GM18505 (cell line): ENCODE measurements at regions not wholly inside any gene's neighbourhood (a gene's known extent, or its start where the extent isn't known, plus 50 kb on each side); places are given as distances from the start of the nearest gene placed in this dataset.
"Not testable (repeated sequence)": the region's sequence is repeated elsewhere in the genome, so short reads cannot be mapped to it uniquely, and the experiment has no call there.

Source experiments
- ATAC-seq: cut with Tn5 transposase; IDR thresholded peaks from one replicate; pipeline ENCODE4 v1.9.1; 2021; ENCODE audit not compliant: unreplicated experiment
- POLR2A ChIP-seq: IDR thresholded peaks from 4 replicates; pipeline ENCODE4 v1.6.1; 2011; ENCODE audit warnings: borderline replicate concordance; ENCODE audit not compliant: insufficient read depth, insufficient read length; ENCODE audit errors: extremely low read depth

DNA sequence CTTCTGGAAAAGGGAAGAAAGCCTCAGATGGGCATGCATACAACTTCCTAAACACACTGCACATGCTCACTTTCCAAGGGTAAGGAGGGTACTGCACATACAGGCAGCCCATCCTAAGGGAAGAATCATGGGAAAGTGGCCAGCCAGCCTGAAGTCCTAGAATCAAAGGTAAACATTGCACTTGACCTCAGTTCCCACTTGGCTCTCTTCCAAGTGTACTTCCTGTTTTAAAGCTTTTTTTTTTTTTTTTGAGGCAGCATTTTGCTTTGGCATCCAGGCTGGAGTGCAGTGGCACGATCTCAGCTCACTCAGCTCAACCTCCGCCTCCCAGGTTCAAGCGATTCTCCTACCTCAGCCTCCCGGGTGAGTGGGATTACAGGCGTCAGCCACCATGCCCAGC, 225.3 kb upstream of the EPHA7 start:
- no peak for TF ChIP-seq POLR2A
- no peak for ATAC-seq

DNA sequence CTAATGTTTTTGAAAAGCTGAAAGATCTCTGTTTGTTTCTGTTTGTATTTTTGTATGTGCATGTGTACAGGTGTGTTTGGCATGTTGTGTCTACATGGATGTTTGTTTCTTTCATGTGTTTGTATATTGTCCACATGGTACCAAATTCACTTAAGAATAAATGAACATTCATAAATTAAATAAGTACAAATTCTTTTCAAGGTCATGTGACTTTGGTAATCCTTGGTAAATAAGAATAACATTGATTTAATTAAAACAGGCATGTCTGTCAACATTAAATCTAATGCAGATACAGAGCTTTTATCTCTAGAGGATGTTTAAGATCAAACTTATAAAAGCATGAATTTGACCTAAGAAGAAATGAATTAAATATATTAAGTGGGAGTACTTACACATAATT, 219.8 kb upstream of the EPHA7 start:
- no peak for ATAC-seq

DNA sequence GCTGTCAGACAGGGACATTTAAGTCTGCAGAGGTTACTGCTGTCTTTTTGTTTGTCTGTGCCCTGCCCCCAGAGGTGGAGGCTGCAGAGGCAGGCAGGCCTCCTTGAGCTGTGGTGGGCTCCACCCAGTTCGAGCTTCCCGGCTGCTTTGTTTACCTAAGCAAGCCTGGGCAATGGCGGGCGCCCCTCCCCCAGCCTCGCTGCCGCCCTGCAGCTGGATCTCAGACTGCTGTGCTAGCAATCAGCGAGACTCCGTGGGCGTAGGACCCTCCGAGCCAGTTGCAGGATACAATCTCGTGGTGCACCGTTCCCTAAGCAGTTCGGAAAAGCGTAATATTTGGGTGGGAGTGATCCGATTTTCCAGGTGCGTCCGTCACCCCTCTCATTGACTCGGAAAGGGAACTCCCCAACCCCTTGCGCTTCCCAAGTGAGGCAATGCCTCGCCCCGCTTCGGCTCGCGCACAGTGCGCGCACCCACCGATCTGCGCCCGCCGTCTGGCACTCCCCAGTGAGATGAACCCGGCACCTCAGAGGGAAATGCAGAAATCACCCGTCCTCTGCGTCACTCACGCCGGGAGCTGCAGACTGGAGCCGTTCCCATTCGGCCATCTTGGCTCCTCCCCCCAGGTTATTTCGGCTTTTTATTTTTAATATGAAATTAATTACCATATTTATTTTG, 217.8 kb upstream of the EPHA7 start:
- not testable (repeated sequence) for ATAC-seq

More for the DNA sequence above, 219.8 kb upstream of the EPHA7 start:
- TF ChIP-seq POLR2A, result no peak

DNA sequence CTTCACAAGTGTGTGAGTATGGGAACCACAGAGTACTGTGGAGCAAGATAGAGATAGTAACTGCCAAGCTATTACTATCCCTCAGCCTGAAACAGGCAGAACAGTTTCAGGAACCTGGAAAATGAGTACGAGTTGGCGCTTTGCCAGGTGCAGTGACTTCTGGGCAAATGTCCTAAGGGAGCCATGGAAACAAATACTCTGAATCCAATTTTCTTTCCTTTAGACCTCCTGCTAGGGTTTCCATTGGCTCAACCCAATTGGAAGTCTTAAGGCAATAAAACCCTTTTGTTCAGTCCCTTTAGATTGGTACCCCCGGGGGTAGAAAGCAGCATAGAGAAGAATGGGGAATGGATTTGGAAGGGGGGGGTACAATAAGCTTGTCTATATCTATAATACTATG, 205.0 kb upstream of the EPHA7 start:
- TF ChIP-seq POLR2A, result no peak
- ATAC-seq, result no peak

DNA sequence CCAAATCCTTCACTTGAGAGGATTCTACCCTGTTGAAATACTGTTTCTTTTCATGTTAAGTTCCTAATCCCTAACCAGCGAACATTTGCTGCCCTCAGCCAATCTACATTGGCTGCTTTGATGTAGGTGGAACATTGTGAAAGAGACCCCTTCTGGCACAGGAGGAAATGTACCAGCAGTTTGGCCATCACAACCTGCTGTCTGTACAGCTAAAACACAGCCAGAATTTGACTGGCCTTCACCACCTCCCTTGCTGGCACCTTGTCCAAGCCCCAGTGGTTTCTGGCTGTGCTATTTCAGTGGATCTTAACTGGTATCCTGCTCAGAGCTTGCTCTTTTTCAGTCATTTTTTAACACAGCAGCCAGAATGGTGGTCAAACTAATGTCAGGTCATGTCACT, 202.1 kb upstream of the EPHA7 start:
- ATAC-seq, result no peak

DNA sequence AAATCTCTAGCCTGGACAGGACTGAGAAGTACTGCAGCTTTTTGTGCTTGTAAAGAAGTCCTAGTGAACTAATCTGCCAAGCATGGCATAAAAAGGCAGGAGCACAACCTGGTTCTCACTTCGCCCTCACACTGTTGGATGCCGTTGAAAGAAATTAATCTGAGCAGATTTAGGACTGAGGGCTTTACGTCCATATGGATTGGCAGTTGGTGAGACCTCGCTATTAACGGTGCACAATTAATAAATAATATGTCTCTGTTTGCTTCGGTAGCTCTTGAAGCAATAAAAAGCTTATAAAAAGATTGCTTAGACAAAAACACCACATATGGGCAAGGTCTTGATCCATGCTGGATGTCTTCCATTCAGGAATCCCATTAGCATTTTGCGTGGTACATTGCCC, 185.6 kb upstream of the EPHA7 start:
- ATAC-seq, result no peak
- no peak for TF ChIP-seq POLR2A

More for the DNA sequence above, 202.1 kb upstream of the EPHA7 start:
- TF ChIP-seq POLR2A, result no peak

DNA sequence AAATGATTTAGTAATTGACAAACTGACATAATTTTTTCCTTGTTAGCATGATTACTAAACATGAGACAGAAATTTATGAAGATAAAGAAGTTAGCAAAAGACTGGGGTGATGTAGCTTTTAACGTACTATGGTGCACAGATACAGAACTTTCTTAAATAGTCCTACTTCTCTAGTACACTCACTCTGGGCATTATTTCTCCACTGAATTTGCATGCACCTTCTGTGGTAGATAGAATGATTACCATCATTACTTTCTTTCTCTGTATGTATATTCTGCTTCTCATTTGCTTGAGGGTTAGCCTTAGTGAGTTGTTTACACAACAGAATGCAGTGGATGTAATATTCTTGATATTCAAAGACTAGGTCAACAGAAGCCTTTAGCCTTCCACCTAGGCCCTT, 173.1 kb upstream of the EPHA7 start:
- no peak for ATAC-seq
- TF ChIP-seq POLR2A, result no peak

DNA sequence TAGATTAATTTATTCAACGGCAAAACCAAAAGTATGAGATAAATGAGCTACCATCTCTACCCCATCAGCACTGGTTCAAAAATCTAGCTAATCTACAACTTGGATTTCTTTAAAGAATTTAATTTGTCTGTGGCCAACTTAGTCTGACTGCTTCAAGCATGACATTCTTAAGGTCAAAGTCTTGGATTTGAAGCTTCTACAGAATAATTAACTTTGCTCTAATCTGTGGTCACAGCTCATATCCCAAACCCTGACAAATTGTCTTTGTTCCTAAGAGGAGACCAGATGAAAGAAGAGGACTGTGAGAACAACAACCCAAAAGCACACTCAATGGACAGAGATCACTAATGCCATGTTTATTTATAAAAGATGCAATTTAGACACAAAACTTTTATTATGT, 166.9 kb upstream of the EPHA7 start:
- no peak for ATAC-seq
- TF ChIP-seq POLR2A, result no peak

DNA sequence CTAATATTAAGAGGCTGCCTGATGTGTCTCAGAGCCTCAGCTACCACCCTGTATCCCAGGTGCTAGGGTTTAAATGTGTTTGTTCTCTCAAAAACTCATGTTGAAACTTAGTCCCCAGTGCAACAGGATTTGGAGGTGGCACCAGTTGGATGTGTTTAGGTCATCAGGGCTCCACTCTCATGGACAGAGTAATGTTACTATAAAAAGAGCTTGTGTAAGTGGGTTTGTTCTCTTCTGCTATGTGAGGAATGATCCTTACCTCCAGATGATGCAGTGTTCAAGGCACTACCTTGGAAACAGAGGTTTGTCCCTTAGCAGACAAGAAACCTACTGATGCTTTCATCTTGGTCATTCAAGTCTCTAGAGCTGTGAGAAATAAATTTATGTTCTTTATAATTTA, 164.9 kb upstream of the EPHA7 start:
- ATAC-seq, result no peak
- no peak for TF ChIP-seq POLR2A

DNA sequence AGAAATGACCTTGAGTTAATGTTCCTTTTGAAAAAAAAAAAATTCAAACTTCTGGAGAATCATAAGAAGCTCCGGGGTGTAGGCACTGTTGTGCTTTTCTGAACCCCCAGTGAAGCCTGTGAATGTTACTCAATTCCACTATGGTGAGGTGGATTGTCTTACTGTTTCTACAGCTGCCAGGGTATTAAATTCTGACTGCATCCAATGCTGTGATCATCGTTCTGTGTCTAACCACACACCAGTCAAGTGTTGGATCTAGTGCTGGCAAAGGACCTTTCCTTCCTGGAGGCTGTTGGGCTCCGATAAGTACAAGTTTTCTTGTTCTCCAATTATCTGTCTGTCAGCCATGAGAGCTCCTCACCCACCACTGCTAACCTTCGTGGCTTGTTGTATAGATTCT, 162.0 kb upstream of the EPHA7 start:
- no peak for TF ChIP-seq POLR2A
- no peak for ATAC-seq

DNA sequence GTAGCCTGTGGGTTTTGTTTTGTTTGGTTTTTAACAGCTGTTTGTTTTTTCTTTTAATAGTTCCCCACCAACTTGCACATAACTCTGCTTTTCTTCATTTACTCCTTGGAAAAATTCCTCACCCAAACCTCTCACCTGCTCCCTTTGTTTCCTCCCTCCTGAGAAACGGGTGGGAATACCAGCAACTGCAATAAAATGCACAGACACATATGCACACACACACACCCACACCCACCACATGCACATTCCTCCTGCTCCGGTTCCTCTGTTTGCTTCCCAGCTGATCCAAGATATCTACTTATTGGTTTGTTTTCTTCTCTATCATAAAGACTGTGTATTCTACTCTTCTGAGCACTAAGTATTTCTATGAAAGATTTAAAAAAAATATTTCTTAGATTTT, 161.1 kb upstream of the EPHA7 start:
- ATAC-seq, result no peak
- no peak for TF ChIP-seq POLR2A

DNA sequence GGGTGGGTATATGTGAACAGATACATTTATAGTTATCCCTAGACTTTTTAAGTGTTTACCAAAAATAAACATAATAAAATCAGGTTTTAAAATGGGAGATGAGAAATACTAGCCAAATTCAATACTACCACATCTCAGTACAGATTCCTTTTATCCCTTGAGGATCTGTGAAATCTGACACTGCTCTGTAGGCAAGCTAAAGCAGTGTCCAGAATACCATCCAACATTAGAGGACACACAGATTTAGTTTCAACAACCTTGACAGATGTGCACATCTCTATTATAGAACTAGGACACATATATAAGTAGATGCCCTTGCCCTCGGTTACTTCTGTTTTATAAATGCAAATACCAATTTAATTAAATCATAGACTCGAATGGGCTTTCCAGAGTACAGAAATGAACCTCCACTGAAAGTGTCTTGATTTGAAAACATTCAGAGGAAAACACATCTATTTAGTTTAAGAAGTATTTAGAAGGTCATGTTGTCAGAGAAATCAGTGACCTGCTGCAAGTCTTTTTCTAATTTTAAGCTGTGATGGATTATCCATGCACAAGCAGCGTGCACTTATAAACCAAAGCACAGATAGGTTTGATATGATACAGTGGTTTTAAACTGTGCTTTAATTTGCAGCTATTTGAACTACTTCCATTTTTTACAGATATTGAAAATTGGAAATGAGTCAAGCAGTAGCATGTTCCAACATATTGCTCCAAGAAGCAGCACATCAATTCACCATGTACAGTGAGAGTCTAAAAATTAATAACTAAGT, 156.3 kb upstream of the EPHA7 start:
- no peak for ATAC-seq
- TF ChIP-seq POLR2A, result no peak

DNA sequence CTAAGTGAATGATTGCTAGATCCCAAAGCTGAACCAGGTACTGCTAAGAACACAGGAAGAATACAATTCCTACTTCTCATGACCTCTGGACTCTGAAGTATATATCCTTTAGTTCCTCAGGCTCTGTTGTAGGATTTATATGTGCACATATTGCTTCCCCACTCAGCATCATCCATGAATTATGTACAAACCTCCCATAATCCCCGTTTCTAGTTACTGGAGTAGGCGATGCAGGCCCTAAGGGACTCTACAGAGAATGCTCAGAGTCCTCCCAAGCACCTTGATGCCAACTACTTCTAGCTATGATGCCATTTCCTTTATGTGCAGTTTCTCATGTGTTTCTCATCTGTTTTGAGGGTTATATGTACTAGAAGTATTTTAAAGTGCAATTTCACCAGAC, 154.9 kb upstream of the EPHA7 start:
- no peak for TF ChIP-seq POLR2A
- ATAC-seq, result no peak

DNA sequence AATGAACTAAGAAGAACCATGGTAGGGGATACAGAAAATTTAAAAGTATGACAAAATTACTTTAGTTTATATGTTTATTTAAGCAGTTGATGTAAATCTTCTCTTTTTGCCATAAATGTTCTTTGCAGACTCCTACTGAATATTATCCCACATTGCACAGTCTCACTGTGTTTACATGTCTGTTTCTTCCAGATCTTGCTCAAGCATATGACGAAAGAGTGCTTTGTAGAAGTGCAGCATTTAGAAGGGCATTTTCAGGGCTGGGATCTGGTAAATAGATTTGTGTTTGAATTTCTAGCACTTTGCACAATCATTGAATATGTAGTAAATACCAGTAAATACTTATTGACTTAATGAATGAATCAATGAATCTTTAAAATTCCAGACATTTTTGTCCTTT, 152.0 kb upstream of the EPHA7 start:
- TF ChIP-seq POLR2A, result no peak
- ATAC-seq, result no peak
